Stomach (tissue), 4 donors: ENCODE measurements at regions not wholly inside any gene's neighbourhood (a gene's known extent, or its start where the extent isn't known, plus 50 kb on each side); places are given as distances from the start of the nearest gene placed in this dataset.

Source experiments
- CTCF ChIP-seq, 7 experiments: fragments of 450-650 bp in 4 of 7; fragments of 200-600 bp in 3 of 7; sonication (generic) in 3 of 7; IDR thresholded peaks; one replicate each; pipeline ENCODE4 v1.5.1; 2016 to 2019; ENCODE audit warnings: antibody characterized with exemption in 7 of 7, control low read depth in 2 of 7, mild to moderate bottlenecking in 1 of 7
- POLR2AphosphoS5 ChIP-seq, 3 donors: sonication (generic); formaldehyde crosslinking; IDR thresholded peaks; one replicate each; pipeline ENCODE4 v1.6.1; 2016; ENCODE audit warnings: antibody characterized with exemption in 3 of 3

GRCh38 chrX:101993335-101993734 lies 61.5 kb upstream of the ZMAT1 start:
- TF ChIP-seq CTCF (IDR thresholded peaks at IDR 0.05) (no peak), POLR2AphosphoS5 (IDR thresholded peaks at IDR 0.05) (no peak)
